ENCODE measurements at regions not wholly inside any gene's neighbourhood (a gene's known extent, or its start where the extent isn't known, plus 50 kb on each side); places are given as distances from the start of the nearest gene placed in this dataset.

DNA sequence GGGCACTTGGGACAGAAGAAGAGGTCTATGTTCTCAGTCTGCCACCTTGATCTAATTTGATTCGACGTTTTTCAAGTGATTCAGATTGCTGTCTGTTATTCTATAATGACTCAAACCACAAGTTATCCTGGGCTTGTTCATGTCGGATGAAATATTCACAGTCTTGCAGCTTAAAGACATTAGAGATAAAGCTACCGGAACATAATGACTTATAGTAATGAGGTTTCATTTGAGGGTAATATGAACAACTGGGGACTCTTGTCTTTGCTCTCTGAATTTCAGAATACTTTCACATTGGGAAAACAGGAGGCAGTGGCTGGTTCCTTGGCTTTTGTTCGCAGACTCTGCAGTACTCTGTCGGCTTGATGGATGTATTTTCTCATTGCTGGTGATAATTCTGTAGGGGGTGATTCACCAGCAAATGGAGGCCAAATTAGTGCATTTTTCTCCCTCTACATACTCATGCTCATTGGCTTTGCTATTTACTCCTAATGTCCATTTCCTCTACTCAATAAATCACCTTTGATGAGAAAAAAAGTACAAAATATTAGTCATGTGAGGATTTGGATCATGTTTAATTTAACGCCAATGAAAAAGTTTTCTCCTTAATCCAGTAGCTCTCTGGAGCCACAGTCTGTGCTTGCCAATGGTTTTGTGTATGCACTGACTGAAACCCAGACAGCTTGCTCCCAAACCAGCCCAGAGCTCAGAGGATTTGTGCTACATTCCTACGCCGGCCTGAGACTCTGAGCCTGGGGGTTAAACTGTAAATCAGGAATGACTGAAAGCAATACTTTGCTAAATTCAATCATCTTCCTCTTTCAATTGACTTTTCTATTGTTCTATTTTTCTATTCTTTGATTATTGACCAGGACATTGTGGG is 154.7 kb upstream of the ANKH start:
- peak overlapping the region in 1 of 3 experiments; percentile 44 for H3K27ac Mint-ChIP-seq
- no peaks in the 10 kb centered on the region for H3K36me3 Mint-ChIP-seq (ENCODE audit: low read depth)
- TF ChIP-seq, protein P1, sequence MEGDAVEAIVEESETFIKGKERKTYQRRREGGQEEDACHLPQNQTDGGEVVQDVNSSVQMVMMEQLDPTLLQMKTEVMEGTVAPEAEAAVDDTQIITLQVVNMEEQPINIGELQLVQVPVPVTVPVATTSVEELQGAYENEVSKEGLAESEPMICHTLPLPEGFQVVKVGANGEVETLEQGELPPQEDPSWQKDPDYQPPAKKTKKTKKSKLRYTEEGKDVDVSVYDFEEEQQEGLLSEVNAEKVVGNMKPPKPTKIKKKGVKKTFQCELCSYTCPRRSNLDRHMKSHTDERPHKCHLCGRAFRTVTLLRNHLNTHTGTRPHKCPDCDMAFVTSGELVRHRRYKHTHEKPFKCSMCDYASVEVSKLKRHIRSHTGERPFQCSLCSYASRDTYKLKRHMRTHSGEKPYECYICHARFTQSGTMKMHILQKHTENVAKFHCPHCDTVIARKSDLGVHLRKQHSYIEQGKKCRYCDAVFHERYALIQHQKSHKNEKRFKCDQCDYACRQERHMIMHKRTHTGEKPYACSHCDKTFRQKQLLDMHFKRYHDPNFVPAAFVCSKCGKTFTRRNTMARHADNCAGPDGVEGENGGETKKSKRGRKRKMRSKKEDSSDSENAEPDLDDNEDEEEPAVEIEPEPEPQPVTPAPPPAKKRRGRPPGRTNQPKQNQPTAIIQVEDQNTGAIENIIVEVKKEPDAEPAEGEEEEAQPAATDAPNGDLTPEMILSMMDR (IDR thresholded peaks at IDR 0.05; ENCODE audit: unreplicated experiment in 3 of 3), result no peak
- H3K27me3 Mint-ChIP-seq (ENCODE audit: low read depth), result no peaks in the 10 kb centered on the region
- H3K4me1 Mint-ChIP-seq, result peaks cover 18% of the 10 kb centered on the region
- H3K4me3 Mint-ChIP-seq, result no peak overlapping the region
- peaks cover 9% of the 10 kb centered on the region for H3K9me3 Mint-ChIP-seq

DNA sequence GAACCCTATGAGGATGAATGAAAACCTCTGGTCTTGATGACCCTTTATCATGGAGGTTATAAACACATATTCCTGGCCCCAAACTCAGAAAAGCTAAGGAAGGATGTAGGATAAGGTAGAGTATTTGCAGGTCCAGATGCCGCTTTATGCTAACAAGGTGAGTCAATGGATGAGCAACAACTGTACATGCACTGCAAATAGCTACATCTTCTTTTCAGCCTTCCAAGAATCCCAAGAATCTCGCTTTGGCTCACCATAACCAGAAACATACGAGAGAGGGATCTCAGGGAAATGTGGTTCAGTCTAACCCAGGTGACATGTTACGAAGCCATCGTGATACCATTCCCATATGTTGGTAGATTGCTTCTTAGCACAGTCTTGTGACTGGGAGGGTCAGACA is 152.3 kb upstream of the ANKH start:
- H3K4me3 Mint-ChIP-seq, result no peak overlapping the region

DNA sequence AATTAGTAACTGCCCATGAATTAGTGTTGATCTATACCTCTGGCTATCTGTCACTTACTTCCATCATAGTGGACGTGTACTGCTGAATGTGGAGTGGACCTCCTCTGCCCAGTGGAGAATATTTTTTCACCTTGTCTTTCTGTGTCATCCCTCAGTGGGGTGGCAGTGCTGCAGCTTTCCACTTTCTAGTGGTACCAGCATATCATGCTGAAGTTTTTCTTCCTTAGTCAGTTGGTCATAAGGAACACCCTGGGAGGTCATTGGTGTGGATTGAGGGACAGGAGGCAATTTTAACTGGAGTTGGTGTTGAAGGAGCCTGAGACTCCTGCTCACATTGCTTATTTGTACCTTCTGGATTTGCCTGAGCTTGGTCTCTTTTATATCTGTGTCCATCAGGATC is 151.7 kb upstream of the ANKH start:
- Mint-ChIP-seq H3K9me3 (peaks cover 16% of the 10 kb centered on the region), H3K4me3 (no peak overlapping the region), H3K27ac (no peak overlapping the region), H3K36me3 (ENCODE audit: low read depth) (no peaks in the 10 kb centered on the region), H3K4me1 (peaks cover 18% of the 10 kb centered on the region), H3K27me3 (ENCODE audit: low read depth) (no peaks in the 10 kb centered on the region)
- TF ChIP-seq, protein P1 (IDR thresholded peaks at IDR 0.05; ENCODE audit: unreplicated experiment in 3 of 3), result no peak

More for the DNA sequence above, 152.3 kb upstream of the ANKH start:
- no peaks in the 10 kb centered on the region for H3K36me3 Mint-ChIP-seq (ENCODE audit: low read depth)
- no peak overlapping the region for H3K27ac Mint-ChIP-seq
- TF ChIP-seq, protein P1 (IDR thresholded peaks at IDR 0.05; ENCODE audit: unreplicated experiment in 3 of 3), result no peak
- H3K27me3 Mint-ChIP-seq (ENCODE audit: low read depth), result no peaks in the 10 kb centered on the region
- peaks cover 18% of the 10 kb centered on the region for H3K4me1 Mint-ChIP-seq
- peaks cover 16% of the 10 kb centered on the region for H3K9me3 Mint-ChIP-seq

DNA sequence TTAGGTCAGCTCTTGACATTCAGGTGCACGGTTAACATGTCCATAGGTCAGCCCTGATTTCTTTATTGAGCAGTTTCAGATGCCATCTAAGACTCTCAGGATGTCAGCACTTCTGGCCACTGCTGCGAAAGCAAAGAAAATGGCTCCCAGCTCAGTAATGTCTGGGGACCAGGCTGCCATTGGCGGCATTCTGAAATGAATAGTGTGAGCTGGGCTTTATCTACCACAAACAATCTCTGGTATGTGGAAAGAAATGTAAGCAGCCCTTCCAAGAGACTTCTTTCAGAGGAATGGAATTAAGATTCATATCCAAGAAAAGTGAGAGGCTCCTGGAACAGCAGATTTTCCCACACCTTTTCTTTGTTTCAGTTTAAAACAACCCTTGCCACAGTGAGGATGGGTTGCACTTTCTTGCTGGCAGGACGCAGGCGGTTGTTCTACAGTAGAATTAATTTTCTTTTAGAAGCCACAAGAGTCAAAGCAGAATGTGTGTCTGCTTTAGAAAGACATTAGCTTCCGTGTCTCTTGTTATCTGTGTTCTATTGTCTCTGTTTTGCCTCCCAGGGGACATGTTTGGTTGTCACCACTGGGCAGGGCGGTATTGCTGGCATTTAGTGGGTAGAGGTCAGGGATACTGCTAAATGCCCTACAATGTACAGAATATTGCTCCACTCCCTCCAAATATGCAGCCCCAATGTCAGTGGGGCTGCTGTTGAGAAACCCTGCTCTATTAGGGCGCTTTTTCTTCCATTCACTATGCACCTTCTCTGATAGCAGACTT is 149.9 kb upstream of the ANKH start:
- Mint-ChIP-seq H3K4me3 (no peak overlapping the region), H3K27me3 (ENCODE audit: low read depth) (no peaks in the 10 kb centered on the region), H3K9me3 (peaks cover 23% of the 10 kb centered on the region), H3K27ac (peak overlapping the region in 1 of 3 experiments; percentile 30), H3K4me1 (peaks cover 11% of the 10 kb centered on the region), H3K36me3 (ENCODE audit: low read depth) (no peaks in the 10 kb centered on the region)
- TF ChIP-seq, protein P1 (IDR thresholded peaks at IDR 0.05; ENCODE audit: unreplicated experiment in 3 of 3), result no peak

DNA sequence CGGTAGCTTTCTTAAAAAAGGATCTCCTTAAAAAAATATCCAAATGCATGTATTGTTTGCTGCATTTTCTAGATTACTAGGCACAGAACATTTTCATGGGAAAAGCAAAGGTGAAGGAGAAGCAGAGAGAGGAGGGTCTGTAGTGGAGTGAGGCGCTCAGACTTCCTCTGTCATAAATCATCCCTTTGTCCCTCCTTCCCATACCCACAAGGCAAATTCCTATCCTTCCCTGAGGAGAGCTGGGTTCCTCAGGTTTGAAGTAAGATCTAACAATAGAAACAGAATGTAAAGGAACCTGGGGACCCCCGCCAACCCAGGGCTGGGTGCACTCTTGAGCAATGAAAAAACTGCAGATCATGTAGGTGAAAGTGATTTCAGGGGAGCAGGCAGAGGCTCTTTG is 149.2 kb upstream of the ANKH start:
- TF ChIP-seq, protein P1 (IDR thresholded peaks at IDR 0.05; ENCODE audit: unreplicated experiment in 3 of 3), result no peak
- Mint-ChIP-seq H3K9me3 (peaks cover 23% of the 10 kb centered on the region), H3K4me1 (peaks cover 4% of the 10 kb centered on the region), H3K36me3 (ENCODE audit: low read depth) (no peaks in the 10 kb centered on the region), H3K4me3 (no peak overlapping the region), H3K27ac (no peak overlapping the region), H3K27me3 (ENCODE audit: low read depth) (no peaks in the 10 kb centered on the region)

All from nephron (organoid).